ENCODE measurements at regions not wholly inside any gene's neighbourhood (a gene's known extent, or its start where the extent isn't known, plus 50 kb on each side); places are given as distances from the start of the nearest gene placed in this dataset.

GRCh38 chr18:73939391-73939790 is 208.2 kb downstream of the FBXO15 start:
- TF ChIP-seq CTCF (IDR thresholded peaks at IDR 0.05), result no peak
- TF ChIP-seq POLR2AphosphoS5 (IDR thresholded peaks at IDR 0.05), result no peak
